GM18951 (cell line): ENCODE measurements at regions not wholly inside any gene's neighbourhood (a gene's known extent, or its start where the extent isn't known, plus 50 kb on each side); places are given as distances from the start of the nearest gene placed in this dataset.
"Not testable (repeated sequence)": the region's sequence is repeated elsewhere in the genome, so short reads cannot be mapped to it uniquely, and the experiment has no call there.

Source experiments
- POLR2A ChIP-seq: IDR thresholded peaks from 4 replicates; pipeline ENCODE4 v1.6.1; 2011; ENCODE audit warnings: mild to moderate bottlenecking; ENCODE audit not compliant: insufficient read length, insufficient read depth; ENCODE audit errors: extremely low read depth
- in situ Hi-C: fragments of 300-500 bp; cut with MboI; formaldehyde crosslinking; loops from one replicate; pipeline ENCODE4 v1.12.0; 2022; ENCODE audit warnings: low sequenced_read_pairs, mixed read lengths, inconsistent platforms; ENCODE audit not compliant: unreplicated experiment

GRCh38 chr4:14149176-14150053 lies 521.9 kb upstream of the BOD1L1 start:
- no peak for TF ChIP-seq POLR2A
- in situ Hi-C loops, result no loop called here

- TF ChIP-seq POLR2A, result no peak
- in situ Hi-C loops, result no loop called here
Observed at GRCh38 chr4:14151101-14151500, 523.6 kb upstream of the BOD1L1 start.

- in situ Hi-C loops, result no loop called here
- no peak for TF ChIP-seq POLR2A
Observed at GRCh38 chr4:14152834-14153519, 525.5 kb upstream of the BOD1L1 start.

- in situ Hi-C loops, result no loop called here
- no peak for TF ChIP-seq POLR2A
Observed at GRCh38 chr4:14155803-14156202, 528.3 kb upstream of the BOD1L1 start.

GRCh38 chr4:14157262-14157661 lies 529.7 kb upstream of the BOD1L1 start:
- in situ Hi-C loops, result no loop called here
- no peak for TF ChIP-seq POLR2A

GRCh38 chr4:14165222-14165920 lies 537.8 kb upstream of the BOD1L1 start:
- TF ChIP-seq POLR2A, result no peak
- in situ Hi-C loops, result no loop called here

GRCh38 chr4:14167876-14168510 lies 540.5 kb upstream of the BOD1L1 start:
- in situ Hi-C loops, result no loop called here
- TF ChIP-seq POLR2A, result no peak

- in situ Hi-C loops, result no loop called here
- no peak for TF ChIP-seq POLR2A
Observed at GRCh38 chr4:14168919-14169318, 541.4 kb upstream of the BOD1L1 start.

GRCh38 chr4:14169460-14169859 lies 541.9 kb upstream of the BOD1L1 start:
- no peak for TF ChIP-seq POLR2A
- in situ Hi-C loops, result no loop called here

- in situ Hi-C loops, result not testable (repeated sequence)
Observed at GRCh38 chr4:14169940-14170339, 542.4 kb upstream of the BOD1L1 start.

- TF ChIP-seq POLR2A, result no peak
- in situ Hi-C loops, result no loop called here
Observed at GRCh38 chr4:14176613-14177012, 549.1 kb upstream of the BOD1L1 start.

GRCh38 chr4:14177987-14178386 lies 550.5 kb upstream of the BOD1L1 start:
- in situ Hi-C loops, result no loop called here
- TF ChIP-seq POLR2A, result peak; percentile 43

- in situ Hi-C loops, result no loop called here
- no peak for TF ChIP-seq POLR2A
Observed at GRCh38 chr4:14178421-14178820, 550.9 kb upstream of the BOD1L1 start.
